Nucleus accumbens (tissue), 56 donors: ENCODE measurements at regions not wholly inside any gene's neighbourhood (a gene's known extent, or its start where the extent isn't known, plus 50 kb on each side); places are given as distances from the start of the nearest gene placed in this dataset.

Source experiments
- DNase-seq, 56 donors: peaks; one replicate each; lab custom pipeline; 2025; lab: John Stamatoyannopoulos, UW

DNA sequence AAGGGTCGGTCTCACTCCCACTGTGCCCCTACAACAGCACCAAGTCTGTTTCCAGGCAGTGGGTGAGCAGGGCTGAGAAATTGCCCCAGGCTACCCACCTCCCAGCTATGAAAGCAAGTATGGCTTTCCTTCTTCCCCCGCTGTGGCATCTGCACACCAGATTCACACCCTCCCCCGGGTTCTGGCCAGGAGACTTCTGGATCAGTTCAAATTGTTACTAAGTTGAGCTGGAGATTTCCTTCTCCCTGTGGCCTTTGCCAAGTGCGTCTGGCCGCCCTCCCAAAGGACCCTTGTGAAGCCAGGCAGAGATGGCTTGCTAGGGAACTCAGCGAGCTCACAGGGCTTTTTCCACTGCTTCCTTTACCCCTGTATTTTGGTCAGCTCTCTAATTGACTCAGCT, 555.4 kb downstream of the SH2D4B start:
- no peak for DNase-seq

DNA sequence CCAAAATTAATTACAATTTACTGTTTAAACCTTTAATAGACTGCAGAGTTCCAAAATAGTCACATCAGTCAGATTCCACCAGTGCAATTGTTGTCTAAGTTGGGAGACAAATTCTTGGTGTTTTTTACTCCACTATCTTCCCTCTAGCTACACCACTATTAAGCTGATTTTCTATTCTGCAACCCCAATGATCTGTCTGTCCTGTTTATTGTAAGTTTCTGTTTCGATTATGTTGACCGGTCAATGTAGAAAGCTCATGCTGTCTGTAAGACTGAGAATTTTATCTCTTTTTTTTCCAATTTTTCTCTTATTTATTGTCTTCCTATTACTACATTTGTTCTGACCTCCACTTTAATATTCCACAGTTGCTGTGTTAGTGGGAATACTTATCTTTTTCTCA, 557.5 kb downstream of the SH2D4B start:
- no peak for DNase-seq

DNA sequence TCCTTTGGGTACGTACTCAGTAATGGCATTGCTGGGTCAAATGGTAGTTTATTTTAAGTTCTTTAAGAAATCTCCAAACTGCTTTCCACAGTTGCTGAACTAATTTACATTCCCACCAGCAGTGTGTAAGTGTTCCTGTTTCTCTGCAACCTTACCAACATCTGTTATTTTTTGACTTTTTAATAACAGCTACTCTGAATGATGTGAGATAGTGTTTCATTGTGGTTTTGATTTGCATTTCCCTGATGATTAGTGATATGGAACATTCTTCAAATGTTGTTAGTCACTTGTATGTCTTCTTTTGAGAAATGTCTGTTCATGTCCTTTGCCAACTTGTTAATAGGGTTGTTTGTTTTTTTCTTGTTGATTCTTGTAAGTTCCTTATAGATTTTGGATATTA, 558.9 kb downstream of the SH2D4B start:
- no peak for DNase-seq

DNA sequence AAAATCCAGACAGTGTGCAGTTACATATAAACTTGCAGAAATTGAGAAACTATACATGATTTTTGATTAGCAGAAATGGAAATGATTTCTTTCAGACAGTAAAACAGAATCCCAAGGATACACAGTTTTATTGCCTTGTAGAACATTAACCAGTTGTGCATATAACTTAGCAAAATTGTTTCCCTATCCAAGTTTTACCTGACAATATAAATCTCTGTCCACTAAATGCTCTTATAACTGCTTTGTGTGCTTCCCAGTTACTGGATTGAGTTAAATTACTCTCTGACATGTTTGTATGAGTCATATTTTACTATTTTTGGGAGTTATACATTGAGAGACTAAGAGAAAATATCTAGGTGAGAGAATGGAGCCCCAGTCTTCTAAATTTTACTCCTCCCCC, 563.4 kb downstream of the SH2D4B start:
- DNase-seq, result no peak

DNA sequence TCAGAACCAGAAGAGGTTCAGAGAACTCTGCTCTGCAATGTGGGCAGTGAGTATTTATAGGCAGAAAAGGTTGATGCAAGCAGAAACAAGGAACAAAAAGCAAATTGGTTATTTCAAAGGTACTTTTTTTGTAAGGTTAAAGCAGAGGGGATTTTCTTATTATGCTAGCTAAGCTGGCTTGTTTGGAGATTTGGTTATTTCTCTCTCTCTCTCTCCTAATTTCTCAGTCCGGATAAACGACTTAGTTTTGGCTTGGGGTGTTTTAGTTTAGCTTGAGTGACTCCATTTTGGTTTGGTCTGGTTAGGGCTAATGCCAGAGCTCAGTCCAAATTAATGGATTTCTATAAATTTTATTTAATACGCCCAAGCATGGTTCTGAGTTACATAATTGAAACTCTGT, 566.8 kb downstream of the SH2D4B start:
- DNase-seq, result no peak

DNA sequence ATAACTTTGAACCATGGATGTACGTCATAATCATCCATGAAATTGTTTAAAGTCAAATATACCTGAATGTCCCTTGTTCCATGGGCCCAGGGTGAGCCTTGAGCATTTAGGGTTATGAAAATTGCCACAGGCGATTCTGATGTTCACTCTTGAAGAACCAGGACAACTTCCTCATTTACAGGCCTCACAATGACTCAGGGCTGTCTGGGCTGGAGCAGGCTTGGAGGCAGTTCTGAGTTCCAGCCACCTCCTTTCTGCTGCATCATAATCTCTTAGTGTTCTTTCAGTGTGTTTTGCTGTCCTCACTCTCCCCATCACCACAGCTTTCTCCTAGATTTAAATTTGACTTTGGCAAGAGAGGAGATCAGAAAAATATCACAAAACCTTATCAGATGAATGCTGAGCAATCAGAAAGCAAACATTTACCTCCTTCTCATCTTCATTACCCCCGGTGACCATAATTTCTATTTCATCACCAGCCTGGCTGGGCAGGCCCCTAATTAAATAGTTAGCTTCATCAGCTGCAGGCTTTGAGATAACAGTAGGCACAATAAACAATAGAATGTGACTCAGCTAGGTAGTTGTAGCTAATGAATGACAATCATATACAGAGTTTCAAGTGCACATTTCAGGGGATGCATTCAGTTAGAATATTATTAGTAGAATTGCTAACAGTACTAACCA, 571.0 kb downstream of the SH2D4B start:
- no peak for DNase-seq

DNA sequence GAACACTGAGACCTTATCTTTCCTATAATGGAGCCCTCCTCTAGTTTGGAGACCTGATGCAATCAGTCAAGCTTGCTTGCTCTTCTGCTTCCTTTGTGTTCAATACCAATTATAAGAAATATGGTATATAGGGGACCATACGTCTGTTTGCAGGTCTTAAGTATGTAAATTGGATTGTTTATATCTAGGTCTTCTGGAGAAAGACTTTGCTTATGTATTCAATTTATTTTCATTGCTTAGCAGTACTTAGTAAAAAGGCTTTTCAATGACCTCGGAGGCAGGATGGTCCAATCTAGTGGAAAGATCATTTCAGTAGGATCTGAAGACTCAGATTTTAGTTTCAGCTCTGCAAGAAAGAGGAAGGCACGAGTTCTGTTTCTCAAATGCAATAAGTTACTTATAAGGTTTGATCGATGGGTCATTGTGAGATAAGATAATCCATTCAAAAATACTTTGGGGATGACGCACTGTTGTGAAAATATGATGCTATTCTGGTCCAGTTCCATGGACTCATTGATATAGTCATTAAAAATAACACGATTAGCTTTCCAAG, 571.6 kb downstream of the SH2D4B start:
- no peak for DNase-seq

DNA sequence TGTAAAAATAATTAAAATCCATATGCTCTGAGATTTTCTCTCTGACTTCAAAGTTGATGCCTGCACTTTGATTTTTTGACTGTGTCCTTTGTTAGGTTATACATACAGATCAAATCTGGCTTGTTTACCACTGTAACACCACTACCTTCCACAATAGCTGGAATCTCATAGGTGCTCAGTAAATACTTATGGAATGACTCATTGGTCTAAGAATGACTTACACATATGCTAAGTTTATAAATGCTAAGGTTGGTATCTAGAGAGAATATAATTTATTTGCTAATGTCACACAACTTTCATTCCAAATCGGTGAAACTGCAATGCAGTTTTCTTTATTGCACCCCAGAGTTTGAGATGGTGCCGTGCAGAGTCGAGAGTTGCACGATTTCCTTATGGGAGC, 578.5 kb downstream of the SH2D4B start:
- DNase-seq, result no peak

DNA sequence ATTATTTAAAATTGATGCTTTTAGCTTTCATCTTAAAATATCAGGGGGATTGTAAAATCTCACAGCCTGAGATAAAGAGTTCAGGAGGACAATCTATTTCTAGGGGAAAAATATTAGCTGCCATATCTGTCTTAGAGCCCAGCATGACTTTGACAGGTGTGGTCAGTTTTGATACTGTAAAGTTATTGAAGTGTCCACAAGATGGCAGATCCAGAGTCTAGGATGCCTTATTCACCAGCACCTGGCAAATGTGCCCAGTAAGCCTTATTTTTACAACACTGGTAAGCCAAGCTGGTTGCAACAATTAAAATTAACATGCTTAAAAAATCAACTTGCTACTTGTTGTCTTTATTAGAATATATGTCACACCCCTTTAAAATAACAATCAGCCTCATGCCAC, 579.3 kb downstream of the SH2D4B start:
- DNase-seq, result no peak

DNA sequence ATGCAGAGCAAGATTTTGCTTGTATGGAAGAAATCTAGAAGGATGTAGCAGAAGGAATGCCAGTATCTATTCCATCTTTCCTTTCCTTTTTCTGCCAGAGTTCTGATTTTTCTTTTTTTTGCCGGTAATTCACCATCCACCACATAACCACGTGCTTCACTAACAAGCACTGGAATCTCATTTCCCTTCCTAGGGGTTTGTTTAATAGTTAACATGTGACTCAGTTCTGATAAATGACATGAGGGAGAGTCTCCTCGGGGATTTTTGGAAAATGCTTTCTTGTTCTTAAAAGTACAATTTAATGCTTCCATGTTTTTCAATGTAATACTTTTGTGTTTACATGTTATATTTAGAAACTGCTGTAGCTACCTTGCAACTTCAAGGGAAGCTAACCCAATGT, 590.2 kb downstream of the SH2D4B start:
- no peak for DNase-seq

DNA sequence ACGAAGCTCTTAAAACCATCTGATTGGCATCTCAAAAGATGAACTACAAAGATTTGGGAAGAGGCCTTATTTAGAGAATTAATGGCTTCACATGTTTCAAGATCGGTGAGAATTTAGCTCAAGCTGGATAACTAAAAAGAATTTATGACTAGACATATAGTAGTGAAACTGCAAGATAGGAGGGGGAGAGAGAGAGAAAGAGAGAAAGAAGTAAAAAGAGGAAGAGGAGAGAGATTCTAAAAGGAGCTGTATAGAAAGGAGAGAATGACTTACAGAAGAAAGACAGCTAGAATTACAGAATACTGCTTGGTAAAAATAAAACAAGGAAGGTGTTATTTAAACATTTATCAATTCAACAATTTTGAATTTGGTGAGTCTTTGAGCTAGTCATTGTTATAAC, 592.3 kb downstream of the SH2D4B start:
- DNase-seq, result no peak

DNA sequence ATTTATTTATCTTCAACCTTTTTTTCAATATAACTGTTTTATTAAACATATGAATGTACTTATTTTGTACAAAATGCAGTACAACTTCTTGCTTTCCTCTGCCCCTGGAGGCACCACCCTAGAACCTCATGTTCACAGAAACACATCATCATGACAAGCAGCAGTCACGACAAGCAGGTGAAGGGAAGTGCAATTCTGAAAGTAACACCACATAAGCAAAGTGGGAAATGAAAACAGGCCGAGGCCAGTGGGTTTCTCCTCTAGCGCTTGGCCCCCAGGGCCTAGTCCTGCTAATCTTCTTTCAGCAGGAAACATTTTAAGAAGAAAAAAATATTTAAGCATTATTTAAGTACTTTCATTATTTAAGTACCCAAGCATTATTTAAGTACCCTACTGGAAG, 598.1 kb downstream of the SH2D4B start:
- no peak for DNase-seq

DNA sequence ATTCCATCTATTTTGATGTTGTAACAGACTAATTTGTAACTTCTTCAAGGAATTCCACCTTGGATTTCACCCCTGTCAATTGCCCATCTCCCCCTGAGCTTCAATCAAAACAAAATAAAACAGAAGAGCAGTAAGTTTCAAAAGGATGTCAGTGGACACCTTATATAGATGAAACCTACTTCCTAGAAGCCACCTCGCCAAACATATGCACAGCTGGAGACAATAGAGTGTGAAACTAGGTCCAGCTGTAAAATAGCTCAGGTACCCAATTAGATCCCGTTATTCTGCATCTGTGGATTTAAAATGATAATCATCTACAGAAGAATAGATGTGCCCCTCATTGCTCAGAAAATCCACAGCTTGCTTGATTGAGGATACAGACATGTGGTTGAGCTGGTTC, 598.6 kb downstream of the SH2D4B start:
- DNase-seq, result no peak

DNA sequence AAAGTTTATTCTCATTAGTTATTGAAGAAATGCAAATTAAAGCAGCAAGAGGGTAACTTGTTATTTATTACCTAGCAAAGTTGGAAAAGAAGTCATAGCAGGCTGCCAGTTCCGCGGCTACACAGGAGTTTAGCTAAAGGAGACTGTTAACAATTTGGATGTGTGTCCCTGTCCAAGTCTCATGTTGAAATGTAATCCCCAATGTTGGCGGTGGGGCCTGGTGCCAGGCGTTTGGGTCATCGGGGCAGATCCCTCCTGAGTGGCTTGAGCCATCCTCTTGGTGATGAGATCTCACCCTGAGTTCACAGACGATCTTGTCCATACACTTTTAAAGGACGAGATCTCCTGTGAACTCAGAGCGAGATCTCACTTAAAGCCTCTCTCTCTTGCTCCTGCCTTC, 608.3 kb downstream of the SH2D4B start:
- no peak for DNase-seq

DNA sequence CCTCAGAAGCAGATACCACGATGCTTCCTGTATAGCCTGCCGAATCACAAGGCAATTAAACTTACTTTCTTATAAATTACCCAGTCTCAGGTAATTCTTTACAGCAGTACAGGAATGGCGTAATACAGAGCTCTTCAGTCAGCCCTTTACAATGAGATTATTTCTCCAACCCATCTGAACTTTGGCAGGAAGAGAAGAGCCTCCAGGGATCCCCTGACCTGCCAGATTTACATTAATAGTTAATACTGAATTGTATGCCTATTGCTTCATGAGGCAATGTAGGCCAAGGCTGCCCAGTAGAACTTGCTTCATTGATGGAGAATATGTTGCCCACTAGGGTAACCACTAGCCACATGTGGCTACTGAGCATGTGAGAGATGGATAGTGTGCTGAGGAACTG, 608.7 kb downstream of the SH2D4B start:
- DNase-seq, result no peak

DNA sequence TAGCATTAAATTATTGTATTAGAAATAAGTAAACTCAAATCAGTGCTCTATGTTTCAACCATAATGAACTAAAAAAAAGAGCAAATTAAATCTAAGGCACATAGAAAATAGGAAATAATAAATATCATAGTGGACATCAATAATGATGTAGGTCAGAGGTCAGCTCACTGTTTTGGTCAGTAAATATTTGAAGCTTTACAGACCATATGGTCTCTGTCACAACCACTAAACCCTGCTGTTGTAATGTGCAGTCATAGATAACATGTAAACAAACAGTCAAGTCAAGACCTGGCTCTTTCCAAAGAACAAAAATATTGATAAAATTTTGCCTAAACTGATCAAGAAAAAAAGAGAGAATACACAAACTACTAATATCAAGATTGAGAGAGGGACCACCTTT, 615.0 kb downstream of the SH2D4B start:
- DNase-seq, result no peak

DNA sequence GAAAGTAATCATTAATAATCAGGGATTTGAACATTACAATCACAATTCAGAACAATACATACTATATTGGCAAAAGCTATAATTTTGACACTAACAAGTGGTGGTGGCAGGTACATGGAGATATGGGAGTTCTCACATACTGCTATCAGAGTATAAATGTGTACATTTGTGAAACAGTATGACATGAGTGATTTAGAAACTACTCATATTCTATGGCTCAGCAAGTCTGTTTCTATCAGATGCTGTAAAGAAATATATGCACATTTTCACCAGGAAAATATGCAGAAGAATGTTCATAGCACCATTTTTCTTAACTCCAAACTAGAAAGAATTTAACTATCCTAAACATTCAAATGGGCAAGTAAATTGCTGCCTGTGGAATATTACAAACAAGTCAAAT, 620.0 kb downstream of the SH2D4B start:
- no peak for DNase-seq

DNA sequence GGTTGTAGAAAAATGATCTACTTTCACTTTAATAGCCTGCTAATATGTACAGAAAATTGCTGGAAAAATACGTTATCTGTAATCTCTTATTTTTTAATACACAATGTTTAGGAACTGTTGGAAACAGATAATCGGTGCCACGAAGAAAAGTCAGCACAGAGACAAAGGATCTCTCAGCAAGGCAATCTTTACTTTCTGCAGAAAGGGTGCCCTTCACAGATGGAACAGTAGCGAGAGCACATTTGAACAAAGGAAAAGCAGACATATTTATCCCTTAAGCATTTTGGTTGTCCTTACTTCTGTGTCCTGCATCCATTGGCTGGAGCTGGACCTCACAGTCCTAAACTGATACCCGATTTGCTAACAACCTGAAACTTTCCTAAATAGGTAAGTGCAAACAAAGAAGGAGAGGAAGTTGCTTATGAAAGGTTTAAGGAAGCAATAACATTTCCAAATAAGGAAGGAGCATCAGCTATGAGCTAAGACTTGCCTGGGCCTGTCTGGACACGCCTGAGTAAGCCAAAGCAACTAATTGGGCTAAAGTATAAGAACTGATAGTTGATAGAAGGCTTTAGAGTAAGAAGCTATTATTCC, 640.0 kb downstream of the SH2D4B start:
- no peak for DNase-seq

DNA sequence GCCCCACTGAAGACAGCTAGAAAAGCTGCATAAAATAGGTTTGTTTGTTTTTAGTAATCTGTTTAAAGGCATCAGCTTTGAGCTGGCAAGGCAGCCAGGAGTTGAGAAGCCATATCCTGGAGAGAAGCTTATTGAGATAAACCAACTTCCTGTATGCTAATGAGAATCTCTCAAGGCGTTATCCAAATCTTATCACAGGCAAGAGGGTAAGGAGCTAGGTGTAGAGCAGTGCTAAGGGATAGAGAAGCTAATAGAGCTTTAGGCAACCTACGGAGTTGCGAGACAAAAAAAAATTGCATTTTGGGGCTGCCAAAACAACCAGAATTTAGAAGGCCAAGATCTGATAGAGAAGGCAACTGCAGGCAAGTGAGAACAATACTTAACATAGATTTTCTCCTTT, 641.6 kb downstream of the SH2D4B start:
- no peak for DNase-seq

DNA sequence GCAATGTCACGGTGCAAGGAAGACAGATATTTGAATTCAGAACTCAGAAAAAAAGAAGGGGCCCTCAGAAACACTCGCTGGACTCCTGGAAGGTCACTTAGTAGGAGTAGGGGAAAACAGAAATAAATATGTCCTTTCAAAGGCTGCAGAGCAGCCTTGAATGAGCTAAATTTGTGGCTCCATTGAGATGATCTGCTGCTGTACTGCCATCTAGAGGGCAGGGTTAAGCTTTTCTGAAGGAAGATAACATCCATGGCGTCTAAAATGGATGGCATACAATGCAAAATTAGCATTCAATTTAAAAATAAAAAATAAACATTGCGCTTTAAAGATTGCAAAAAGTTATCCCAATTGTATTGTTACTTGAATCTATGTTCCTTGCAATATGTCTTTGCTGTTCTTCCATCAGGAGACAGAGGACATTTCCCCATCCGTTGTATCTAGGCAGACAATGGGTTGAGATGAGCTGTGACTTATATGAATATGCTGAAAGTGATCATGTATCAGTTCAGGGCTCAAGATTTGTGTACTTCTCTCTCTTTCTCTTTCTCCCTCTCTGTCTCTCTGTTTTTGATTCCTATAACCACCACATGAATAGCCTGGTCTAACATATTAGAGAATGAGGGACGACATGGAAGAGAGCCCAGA, 642.2 kb downstream of the SH2D4B start:
- no peak for DNase-seq

DNA sequence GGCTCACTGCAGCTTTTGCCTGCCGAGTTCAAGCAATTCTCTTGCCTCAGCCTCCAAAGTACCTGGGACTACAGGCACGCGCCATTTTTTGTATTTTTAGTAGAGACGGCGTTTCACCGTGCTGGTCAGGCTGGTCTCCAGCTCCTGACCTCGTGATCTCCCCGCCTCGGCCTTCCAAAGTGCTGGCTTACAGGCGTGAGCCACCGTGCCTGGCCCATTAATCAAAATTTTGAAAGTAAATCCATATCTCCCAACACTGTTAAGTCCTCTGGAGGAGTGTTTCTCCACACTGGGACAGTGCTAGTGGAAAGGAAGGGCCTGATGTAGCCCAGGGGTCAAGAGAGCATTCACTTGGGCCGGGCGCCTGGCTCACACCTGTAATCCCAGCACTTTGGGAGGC, 644.6 kb downstream of the SH2D4B start:
- DNase-seq, result no peak

DNA sequence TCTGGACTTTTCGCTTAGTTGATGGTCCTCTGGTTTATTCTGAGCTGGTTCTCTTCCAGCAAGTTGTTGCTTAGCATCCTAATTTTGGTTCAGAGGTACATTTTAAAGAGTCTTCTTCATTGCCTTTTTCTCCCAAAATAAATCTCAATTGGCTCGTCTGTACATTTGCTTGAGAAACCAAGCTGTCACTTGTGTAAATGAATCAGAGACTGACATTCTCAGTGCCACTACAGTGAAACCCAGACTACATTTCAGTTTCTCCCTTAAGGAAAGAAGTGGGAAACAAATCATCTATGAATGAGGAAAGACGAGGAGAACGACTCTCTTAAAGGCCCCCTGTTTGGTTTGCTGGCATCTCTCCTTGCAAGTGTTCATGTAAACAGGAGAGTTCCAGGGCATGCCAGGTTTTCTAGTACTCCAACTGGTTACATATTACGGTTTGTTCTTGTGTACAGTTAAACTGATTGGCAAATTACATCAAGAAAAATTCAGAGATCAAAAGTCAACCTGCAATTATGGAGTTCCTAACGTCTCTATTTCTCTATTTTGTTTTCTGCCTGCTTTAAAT, 654.6 kb downstream of the SH2D4B start:
- no peak for DNase-seq
